ENCODE measurements at regions not wholly inside any gene's neighbourhood (a gene's known extent, or its start where the extent isn't known, plus 50 kb on each side); places are given as distances from the start of the nearest gene placed in this dataset.
"Not testable (repeated sequence)": the region's sequence is repeated elsewhere in the genome, so short reads cannot be mapped to it uniquely, and the experiment has no call there.

GRCh38 chr6:81451787-81452186 is 300.7 kb downstream of the TENT5A start:
- no peak for DNase-seq

DNA sequence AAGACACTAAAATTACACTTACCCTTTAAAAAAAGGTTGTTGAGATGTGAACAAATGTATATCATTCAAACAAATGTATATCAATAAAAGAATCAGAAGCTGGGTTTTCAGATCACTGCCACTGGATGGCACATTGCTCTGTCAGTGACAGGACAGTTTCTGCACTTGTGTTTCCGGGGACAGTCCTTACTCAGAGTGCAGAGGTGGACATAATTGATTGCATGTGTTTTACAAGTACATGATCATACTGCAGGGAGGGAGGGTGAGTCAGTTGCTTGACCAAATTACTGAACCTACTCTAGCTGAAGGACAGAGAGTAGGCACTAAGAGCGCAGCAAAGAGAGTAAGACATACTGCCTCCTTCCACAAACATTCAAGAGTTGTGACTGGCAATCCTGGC is 302.3 kb downstream of the TENT5A start:
- DNase-seq = no peak

GRCh38 chr6:81446509-81446908 is 306.0 kb downstream of the TENT5A start:
- no peak for DNase-seq

GRCh38 chr6:81439417-81439816 is 313.1 kb downstream of the TENT5A start:
- DNase-seq = no peak

GRCh38 chr6:81436990-81437389 is 315.5 kb downstream of the TENT5A start:
- no peak for DNase-seq

DNA sequence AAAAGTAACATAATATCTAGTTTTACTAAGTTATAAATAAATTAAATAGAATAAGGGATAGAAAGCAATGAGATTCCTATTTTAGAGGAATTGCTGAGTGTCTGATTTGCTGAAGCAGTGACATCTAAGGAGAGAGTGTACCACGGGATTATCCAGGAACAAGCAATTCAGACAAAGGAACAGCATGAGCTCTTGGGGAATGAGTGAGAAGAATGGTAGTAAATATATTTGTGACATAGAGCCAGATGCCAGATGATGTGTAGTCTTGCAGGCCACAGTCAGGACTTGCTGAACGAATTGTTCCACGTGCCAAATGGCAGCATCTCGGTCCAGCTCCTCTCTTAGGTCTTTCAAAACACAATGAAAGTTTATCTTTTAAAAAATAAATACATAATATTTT is 339.2 kb downstream of the TENT5A start:
- no peak for DNase-seq

- no peak for DNase-seq
Measured at GRCh38 chr6:81401970-81402690, 350.4 kb downstream of the TENT5A start.

DNA sequence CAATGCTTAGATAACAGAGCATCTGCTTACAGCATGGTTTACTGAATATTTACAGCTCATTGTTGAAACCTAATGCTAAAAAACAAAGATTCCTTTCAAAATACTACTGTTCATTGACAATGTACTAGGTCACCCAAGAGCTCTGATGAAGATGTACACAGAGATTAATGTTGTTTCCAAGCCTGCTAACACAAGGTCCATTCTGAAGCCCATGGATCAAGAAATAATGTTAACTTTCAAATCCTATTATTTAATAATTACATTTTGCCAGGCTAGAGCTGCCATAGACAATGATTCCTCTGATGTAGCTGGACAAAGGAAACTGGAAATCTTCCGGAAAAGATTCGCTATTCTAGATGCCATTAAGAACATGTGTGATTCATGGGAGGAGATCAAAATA is 355.6 kb downstream of the TENT5A start:
- DNase-seq = no peak

- DNase-seq = no peak
Measured at GRCh38 chr6:81387163-81387562, 365.3 kb downstream of the TENT5A start.

DNA sequence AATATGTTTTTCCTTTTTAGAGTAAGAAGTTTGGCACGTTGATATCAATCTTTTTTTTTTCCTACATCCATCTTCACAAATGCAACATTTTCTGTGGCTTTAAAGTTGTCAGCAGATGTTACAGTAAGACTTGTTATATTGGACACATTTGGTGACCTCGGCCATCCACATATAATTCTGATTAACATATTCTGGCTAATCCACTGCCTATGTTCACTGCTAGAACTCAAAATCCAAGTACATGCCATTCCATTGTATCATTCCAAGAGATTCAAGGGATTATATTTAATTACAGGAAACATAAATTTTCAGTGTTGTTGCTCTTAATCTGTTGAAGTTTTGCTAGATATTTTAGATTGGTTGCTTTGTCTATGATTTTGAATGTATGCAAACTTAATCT is 367.6 kb downstream of the TENT5A start:
- no peak for DNase-seq

GRCh38 chr6:81383472-81383871 is 369.0 kb downstream of the TENT5A start:
- no peak for DNase-seq

DNA sequence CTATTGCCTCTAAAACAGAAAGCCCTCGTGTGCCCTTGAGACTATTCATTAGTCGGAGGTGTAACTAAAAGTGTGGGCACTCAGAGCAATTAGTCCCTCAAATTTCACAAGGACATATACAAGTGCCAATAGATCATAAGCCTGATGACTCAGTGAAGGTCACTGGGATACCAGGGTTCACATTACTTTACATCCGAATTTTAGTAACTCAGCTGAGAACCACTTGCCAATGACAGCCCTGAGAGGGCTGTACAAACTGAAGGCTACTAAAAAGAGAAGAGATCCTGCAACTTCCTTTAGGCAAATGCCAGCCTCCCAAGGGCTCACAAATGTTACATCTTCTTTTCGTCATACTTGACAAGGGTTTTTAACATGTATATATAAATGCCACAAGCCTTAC is 369.6 kb downstream of the TENT5A start:
- DNase-seq = no peak

GRCh38 chr6:81381382-81381916 is 371.0 kb downstream of the TENT5A start:
- DNase-seq = no peak

DNA sequence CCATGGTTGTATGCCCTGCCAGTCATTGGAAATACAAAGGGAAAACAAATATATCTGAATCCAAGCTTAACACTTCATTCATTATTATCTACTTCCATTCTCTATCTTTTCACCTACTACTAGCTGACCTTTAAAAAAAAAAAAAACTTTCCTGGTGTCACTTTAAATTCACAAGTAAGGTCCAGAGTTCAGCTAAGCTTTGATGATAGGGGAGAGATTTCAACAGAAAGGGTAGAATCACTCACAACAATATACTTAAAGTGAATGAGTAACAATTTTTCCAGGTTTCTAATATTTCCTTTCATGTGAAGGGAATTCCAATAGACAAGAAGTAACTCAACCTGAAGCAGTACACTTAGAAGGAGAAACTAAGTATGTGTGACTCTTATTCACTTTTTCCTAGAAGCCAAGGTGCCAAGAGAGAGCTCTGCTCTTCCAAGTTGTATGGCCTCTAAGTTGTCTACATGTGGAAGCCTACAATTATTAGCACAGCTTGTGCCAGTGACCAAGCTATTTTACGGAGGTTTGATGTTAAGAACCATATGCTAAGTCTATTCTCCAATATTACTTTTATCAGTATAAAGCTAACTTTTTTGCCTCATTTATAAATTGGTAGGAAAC is 371.7 kb downstream of the TENT5A start:
- no peak for DNase-seq

DNA sequence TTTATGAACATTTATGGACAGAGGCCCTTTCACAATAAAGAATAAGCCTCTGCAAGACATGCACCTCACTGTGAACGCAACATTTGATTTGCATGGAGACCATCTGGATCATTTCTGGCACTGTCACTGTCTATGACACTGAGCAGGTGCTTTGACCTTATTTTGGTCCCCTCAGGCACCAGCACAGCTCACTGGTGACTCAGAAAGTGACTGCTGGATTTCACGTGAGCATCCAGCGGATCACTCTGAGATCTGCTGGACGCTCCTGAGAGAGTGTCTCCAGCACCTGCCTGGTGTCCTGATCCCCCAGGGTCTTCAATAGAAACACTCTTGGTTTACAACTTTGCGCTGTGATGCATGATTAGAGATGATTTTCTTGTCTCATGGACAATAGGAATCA is 375.7 kb downstream of the TENT5A start:
- no peak for DNase-seq

GRCh38 chr6:81373414-81373813 is 379.1 kb downstream of the TENT5A start:
- no peak for DNase-seq

- DNase-seq = no peak
Measured at GRCh38 chr6:81371930-81372329, 380.6 kb downstream of the TENT5A start.

GRCh38 chr6:81366972-81367371 is 385.5 kb downstream of the TENT5A start:
- DNase-seq = no peak

- no peak for DNase-seq
Measured at GRCh38 chr6:81362246-81362645, 390.2 kb downstream of the TENT5A start.

GRCh38 chr6:81353262-81353661 is 399.2 kb downstream of the TENT5A start:
- no peak for DNase-seq

DNA sequence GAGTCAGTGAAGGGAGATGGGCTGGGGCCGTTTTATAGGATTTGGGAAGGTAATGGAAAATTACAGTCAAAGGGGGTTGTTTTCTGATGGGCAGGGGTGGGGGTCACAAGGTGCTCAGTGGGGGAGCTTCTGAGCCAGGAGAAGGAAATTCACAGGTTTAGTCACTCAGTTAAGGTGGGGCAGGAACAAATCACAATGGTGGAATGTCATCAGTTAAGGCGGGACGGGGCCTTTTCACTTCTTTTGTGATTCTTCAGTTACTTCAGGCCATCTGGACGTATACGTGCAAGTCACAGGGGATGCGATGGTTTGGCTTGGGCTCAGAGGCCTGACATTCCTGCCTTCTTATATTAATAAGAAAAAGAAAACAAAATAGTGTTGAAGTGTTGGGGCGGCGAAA is 408.5 kb downstream of the TENT5A start:
- not testable (repeated sequence) for DNase-seq

GRCh38 chr6:81340946-81341345 is 411.5 kb downstream of the TENT5A start:
- no peak for DNase-seq

DNA sequence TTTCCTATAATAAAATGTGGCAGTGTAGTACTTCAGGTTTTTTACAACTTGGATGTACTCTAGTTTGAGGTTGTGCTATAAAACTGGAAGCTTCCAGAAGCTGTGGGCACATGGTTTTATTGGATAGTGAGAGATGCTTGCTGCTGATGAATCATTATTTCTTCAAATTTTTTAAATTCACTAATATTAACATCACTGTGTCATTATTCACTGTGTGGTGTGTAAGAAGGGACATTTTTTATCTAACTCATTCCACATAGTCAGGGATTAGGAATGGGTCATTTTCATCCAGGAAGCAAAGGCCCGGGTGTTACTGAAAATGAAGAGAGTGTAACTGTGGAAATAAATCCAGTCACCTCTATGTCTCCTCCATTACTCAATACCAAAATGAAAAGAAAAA is 421.0 kb downstream of the TENT5A start:
- no peak for DNase-seq

DNA sequence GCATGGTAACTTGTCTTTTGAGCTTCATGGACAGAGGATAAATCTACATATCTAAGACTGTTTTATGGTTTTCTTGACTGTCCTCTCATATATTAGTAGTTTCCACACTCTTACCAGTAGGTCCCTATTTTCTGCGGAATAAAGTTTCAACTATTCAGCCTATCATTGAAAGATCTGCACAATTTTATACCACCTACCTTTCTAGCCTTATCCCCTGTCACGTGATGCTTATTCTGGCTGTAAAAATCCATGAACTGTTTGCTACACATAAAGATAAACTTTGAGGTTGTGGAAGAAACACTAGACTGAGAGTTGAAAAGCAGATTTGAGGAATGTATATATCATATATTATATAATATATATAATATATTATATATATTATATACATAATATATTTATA is 423.8 kb downstream of the TENT5A start:
- DNase-seq = no peak

Measured in NCI-H2171 (cell line).